ENCODE measurements at regions not wholly inside any gene's neighbourhood (a gene's known extent, or its start where the extent isn't known, plus 50 kb on each side); places are given as distances from the start of the nearest gene placed in this dataset.

- DNase-seq (ENCODE audit: low read depth) = no peak
Measured at GRCh38 chr10:3723766-3724165, 61.2 kb downstream of the KLF6 start.

DNA sequence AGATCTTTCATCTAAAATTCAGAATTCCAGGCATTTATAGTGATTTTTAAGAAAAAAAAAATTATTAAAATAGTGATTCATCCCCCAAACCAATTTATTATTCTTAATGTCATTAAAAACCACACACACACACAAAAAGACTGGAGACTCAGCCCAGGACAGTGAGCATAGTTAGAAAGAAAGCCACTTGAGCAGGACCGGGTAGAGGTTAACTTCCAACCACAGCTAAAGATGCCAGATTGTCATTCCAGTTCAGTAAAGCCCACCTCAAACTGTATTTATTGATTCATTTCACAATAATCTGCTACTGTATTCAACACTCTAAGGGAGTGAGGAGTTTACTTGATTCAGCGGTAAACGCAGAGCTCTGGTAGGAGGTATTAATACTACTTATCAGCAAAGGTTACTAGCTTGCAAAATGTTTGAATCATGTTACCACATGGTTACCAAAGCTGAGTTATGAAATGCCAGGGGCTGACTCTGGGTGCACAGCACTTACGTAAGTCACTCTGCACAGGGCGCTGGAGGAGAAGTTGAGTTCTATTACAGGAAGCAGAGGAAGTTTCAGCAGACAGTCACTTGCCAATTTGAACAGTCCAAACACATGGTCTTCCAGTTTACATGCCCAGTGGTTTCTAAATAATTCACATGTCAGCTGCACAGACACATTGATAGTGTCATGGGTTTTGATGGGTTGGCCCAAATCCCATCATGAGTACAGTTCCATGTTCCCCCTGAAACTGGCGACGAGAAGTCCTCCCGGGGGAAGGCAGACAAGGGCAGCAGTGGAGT lies 64.6 kb downstream of the KLF6 start:
- no peak for DNase-seq (ENCODE audit: low read depth)

- no peak for DNase-seq (ENCODE audit: low read depth)
Measured at GRCh38 chr10:3719024-3719843, 65.8 kb downstream of the KLF6 start.

DNA sequence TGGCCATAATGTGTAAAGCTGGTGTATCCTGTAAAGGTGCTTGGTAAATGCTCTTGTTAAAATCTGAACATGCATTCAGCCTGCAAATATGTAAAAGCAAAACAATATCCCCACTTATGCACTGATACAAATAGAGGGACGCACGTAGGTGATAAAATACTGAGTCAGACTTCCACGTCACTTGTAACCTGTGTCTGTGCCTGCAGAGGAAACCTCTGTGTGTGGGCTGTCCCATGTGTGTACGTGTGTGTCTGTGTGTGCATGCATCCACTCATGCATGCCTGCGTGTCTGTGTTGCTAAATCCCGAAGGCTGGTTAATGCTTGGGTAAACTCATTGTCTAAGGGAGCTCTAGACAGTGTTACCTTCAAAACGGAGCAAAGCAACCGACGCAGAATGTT lies 68.9 kb downstream of the KLF6 start:
- DNase-seq (ENCODE audit: low read depth) = no peak

DNA sequence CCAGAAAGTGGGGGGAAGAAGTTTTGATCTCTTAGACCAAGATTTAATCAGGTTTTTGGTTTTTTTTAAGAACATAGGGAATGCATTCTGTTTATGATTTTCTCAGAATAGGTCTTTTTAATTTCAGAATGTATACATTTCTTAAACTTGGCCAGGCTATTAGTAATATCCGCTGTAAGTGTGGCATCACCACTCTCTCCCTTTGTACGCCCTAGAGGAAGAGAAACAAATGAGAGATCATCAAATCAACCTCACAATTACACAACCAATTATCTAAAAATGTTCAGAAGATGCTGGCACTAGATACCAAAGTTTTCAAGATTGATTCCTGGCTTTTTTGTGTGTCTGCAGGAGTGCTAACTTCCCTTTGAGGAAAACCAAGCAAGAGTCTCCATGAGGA lies 70.0 kb downstream of the KLF6 start:
- DNase-seq (ENCODE audit: low read depth) = no peak

DNA sequence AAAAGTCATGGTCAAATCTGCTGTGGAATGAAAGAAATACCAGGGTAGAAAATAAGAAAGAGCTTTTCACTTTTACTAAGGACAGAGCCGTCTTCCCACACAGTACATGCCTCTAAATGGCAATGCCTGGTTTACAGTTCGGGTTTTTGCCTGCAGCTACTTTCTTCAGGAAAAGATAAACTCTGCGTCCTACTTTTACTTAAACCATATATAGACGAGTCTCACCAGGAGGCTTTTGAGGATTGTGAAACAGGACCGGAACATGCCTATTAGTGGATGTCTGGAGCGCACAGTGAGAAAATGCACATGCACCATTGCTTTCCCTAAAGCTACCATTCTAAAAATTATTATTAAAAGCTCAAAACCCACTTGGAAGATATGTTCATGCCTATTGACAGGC lies 70.5 kb downstream of the KLF6 start:
- DNase-seq (ENCODE audit: low read depth) = no peak

DNA sequence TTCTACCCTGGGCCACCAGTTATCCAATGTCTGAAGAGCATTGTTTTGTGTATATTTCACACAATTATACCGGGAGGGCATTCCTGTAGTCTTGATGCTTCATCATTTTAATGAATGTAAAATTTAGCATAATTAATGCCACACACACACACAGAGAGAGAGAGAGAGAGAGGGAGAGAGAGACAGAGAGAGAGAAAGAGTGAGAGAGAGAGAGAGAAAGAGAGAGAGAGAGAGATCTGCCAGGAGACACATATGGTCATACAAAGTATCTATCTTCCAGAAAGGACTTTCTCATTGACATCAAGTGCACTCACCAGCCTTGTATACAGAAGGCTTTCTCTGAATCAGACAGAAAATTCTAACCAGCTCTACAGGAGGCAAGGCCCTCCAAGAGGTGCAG lies 72.3 kb downstream of the KLF6 start:
- DNase-seq (ENCODE audit: low read depth) = no peak

DNA sequence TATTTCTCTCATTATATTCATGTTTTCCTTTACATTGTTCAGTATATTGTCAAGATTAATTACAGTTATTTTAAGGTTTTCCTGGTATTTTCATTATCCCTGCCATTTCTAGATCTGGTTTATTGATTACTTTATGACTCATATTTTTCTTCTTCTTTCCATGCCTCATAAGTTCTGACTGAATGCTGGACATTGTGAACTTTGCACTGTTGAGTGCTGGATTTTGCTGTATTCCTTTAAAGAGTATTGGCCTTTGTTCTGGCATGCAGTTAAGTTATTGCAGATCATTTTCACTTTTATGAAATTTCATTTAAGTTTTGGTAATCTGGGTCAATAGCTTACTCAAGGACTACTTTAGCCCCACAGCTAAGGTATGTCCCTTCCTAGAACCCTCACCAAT lies 73.1 kb downstream of the KLF6 start:
- no peak for DNase-seq (ENCODE audit: low read depth)

DNA sequence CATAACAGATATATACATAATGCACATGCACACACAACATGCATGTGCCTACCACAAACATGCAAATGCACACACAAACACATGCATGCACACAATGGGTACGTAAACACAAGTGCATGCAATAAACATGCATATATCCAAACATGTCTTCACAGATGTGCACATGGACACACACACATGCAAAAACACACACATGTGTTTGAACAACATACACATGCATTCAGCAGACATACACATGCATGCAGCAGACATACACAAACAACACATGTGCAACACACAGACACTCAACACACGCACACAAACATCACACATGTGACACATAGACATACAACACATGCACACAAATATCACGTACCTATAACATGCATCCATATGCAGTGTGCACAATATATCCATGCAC lies 74.2 kb downstream of the KLF6 start:
- no peak for DNase-seq (ENCODE audit: low read depth)

- DNase-seq (ENCODE audit: low read depth) = no peak
Measured at GRCh38 chr10:3709456-3710060, 75.5 kb downstream of the KLF6 start.

- no peak for DNase-seq (ENCODE audit: low read depth)
Measured at GRCh38 chr10:3708852-3709251, 76.2 kb downstream of the KLF6 start.

DNA sequence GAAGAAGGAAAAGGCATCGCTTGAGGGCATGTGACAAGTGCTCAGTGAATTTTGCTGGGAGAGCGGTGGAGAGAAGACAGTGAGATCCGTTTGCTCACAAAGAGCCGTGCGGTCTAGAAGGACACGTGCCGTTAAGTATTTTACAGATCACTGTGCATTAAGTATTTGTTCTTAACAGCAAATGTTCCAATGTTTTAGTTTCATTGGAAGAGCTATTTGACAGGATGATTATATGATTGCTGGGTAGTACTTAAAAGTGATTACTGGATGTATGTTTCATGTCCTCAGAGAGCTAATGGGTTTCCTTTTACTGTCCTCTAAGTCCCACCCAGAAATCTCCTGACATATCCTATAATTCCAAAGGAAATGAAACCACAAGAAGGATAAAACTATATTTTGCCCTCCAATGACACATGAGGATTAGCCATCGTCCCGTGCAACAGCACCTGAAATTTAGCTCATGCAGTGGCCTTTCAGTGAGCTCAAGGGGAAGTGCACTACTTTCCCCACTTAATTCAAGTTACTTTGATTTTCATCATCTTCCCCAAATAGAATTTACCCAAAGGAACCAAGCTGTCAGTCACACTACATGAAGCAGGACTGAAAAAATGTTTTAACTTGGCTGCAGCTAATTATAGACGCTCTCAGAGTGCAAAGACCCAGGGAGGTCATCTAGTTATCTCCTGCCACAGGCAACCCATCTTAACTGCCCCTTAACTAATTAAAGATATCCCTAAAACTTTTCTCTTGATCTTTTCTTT lies 80.3 kb downstream of the KLF6 start:
- no peak for DNase-seq (ENCODE audit: low read depth)

GRCh38 chr10:3702569-3702968 lies 82.4 kb downstream of the KLF6 start:
- no peak for DNase-seq (ENCODE audit: low read depth)

- DNase-seq (ENCODE audit: low read depth) = no peak
Measured at GRCh38 chr10:3702056-3702546, 82.9 kb downstream of the KLF6 start.

DNA sequence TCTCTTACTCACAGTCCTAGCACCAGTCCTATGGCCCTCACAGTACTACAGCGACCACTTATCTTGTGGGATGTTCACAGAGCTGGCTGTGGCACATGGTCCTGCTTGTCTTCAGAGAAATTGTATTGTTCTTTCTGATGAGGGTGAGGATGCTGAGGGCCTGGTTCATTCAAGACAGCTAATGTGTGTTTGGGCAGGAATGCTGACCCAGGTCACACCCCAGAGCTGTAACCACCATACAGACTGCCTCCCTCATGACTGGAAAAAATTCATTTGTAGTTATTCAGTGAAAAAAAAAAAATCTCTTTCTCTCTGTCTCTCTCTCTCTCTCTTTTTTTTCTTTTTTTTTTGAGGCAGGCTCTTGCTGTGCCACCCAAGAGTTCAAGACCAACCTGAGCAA lies 83.5 kb downstream of the KLF6 start:
- no peak for DNase-seq (ENCODE audit: low read depth)

DNA sequence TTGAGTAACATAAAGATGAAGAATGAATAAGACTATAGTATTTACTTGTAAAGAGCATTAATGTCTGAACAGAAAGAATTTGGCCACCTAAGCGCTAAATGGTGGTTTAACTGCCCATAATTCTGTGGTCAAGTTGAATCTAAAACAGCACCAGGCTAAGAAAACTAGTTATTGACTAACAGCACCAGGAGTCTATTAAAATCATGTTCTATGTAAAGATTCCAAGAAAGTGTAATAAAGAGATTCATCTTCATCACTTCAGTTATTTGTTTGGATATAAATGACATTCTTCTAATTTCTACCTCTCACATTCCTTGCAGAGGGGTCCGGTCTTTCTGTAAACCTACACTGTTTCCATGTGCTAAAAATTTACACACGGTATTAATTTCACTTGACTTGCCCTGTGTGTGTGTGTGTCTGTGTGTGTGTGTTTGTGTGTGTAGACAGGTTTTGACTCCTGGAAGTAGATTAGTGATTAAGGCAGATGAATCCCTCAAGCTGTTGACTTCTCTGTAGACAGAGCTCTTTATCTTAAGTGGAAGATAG lies 84.4 kb downstream of the KLF6 start:
- no peak for DNase-seq (ENCODE audit: low read depth)

DNA sequence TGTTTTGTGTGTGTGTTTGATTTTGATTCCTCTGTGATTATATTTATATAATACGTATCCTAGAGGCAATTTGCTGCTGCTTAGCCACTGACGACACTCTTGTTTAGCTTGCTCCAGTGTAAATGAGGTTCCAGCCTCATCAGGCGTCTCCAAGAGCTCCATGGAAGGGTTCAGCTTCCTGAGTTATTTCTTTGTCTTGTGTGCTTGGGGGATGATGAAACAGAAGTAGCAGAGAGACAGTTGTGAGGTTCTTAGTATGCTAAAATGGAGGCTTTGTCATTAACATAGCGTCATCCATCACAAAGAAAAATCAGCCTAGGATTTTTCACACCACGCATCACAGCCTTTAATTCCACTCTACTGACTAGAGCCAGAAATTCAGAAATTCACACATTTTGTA lies 85.1 kb downstream of the KLF6 start:
- DNase-seq (ENCODE audit: low read depth) = no peak

- no peak for DNase-seq (ENCODE audit: low read depth)
Measured at GRCh38 chr10:3698312-3698711, 86.7 kb downstream of the KLF6 start.

- DNase-seq (ENCODE audit: low read depth) = no peak
Measured at GRCh38 chr10:3693698-3694080, 91.3 kb downstream of the KLF6 start.

- no peak for DNase-seq (ENCODE audit: low read depth)
Measured at GRCh38 chr10:3693022-3693697, 91.8 kb downstream of the KLF6 start.

- DNase-seq (ENCODE audit: low read depth) = no peak
Measured at GRCh38 chr10:3692387-3692999, 92.5 kb downstream of the KLF6 start.
